ENCODE measurements at regions not wholly inside any gene's neighbourhood (a gene's known extent, or its start where the extent isn't known, plus 50 kb on each side); places are given as distances from the start of the nearest gene placed in this dataset.

DNA sequence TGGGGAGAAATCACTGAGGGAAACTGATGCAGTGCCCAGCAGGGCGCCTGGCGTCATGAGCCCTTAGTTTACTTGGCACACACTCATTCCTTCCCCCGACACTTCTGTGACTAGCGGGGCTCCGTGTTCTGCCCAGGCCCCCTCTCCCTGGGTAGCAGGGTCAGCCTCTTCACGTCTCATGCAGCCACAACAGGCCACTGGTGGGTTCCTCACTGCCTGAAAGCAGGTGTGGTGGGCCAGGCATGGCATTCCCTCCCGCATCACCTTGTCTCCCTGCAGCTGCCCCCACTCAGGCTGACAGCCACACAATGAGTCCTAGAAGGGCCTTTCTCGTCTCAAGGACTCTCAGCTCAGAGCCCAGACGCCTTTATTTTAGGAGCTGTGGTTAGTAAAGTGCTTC, 51.1 kb upstream of the CPLX2 start:
- in situ Hi-C loops (cut with MboI; ENCODE audit: low pct_unique_long_range_greater_than_20kb, low sequenced_read_pairs, unreplicated experiment) = no loop called here
- DNase-seq (ENCODE audit: low spot score) = no peak
- TF ChIP-seq, protein P1, sequence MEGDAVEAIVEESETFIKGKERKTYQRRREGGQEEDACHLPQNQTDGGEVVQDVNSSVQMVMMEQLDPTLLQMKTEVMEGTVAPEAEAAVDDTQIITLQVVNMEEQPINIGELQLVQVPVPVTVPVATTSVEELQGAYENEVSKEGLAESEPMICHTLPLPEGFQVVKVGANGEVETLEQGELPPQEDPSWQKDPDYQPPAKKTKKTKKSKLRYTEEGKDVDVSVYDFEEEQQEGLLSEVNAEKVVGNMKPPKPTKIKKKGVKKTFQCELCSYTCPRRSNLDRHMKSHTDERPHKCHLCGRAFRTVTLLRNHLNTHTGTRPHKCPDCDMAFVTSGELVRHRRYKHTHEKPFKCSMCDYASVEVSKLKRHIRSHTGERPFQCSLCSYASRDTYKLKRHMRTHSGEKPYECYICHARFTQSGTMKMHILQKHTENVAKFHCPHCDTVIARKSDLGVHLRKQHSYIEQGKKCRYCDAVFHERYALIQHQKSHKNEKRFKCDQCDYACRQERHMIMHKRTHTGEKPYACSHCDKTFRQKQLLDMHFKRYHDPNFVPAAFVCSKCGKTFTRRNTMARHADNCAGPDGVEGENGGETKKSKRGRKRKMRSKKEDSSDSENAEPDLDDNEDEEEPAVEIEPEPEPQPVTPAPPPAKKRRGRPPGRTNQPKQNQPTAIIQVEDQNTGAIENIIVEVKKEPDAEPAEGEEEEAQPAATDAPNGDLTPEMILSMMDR (IDR thresholded peaks at IDR 0.05; ENCODE audit: extremely low read depth, insufficient read depth, missing control alignments) = no peak
